ENCODE measurements at regions not wholly inside any gene's neighbourhood (a gene's known extent, or its start where the extent isn't known, plus 50 kb on each side); places are given as distances from the start of the nearest gene placed in this dataset.
"Not testable (repeated sequence)": the region's sequence is repeated elsewhere in the genome, so short reads cannot be mapped to it uniquely, and the experiment has no call there.

- POLR2A ChIA-PET = no interaction called here
- CTCF ChIA-PET = no interaction called here
- TF ChIP-seq ZFHX2 (tag by site-specific recombination; conservative IDR thresholded peaks at IDR 0.05) = no peak
- Histone ChIP-seq H3K4me3 (ENCODE audit: low read depth, low read length) (no peak overlapping the region), H3K27ac (ENCODE audit: extremely low read depth, low read depth, low read length) (no peak overlapping the region), H3K36me3 (ENCODE audit: control insufficient read depth in 2 of 2, insufficient read depth in 1 of 2, low read length in 2 of 2) (no peaks in the 10 kb centered on the region), H3K4me1 (ENCODE audit: control insufficient read depth, insufficient read depth, low read length) (peaks cover 15% of the 10 kb centered on the region), H3K9me3 (ENCODE audit: control insufficient read depth, insufficient read depth, low read depth, low read length) (no peaks in the 10 kb centered on the region)
Observed at GRCh38 chr1:192513697-192514096, 61.9 kb upstream of the RGS1 start.

GRCh38 chr1:192516776-192517297 lies 58.7 kb upstream of the RGS1 start:
- Histone ChIP-seq H3K4me3 (ENCODE audit: low read depth, low read length) (no peak overlapping the region), H3K27ac (ENCODE audit: extremely low read depth, low read depth, low read length) (no peak overlapping the region), H3K4me1 (ENCODE audit: control insufficient read depth, insufficient read depth, low read length) (peaks cover 11% of the 10 kb centered on the region), H3K36me3 (ENCODE audit: control insufficient read depth in 2 of 2, insufficient read depth in 1 of 2, low read length in 2 of 2) (no peaks in the 10 kb centered on the region), H3K9me3 (ENCODE audit: control insufficient read depth, insufficient read depth, low read depth, low read length) (no peaks in the 10 kb centered on the region)
- CTCF ChIA-PET = interaction anchor here (0.7 kb wide), 1 partner anchor 677 kb away, joined by 3 read pairs; no protein-coding TSS in a partner anchor
- TF ChIP-seq ZNF112 (tag by site-specific recombination; IDR thresholded peaks at IDR 0.05) (no peak), ZNF521 (tag by site-specific recombination; IDR thresholded peaks at IDR 0.05) (no peak)
- POLR2A ChIA-PET = no interaction called here

GRCh38 chr1:192517716-192518355 lies 57.7 kb upstream of the RGS1 start:
- H3K36me3 ChIP-seq (ENCODE audit: control insufficient read depth in 2 of 2, insufficient read depth in 1 of 2, low read length in 2 of 2); H3K9me3 ChIP-seq (ENCODE audit: control insufficient read depth, insufficient read depth, low read depth, low read length); H3K4me3 ChIP-seq (ENCODE audit: low read depth, low read length); H3K27ac ChIP-seq (ENCODE audit: extremely low read depth, low read depth, low read length); POLR2A ChIA-PET; CTCF ChIA-PET; H3K4me1 ChIP-seq (ENCODE audit: control insufficient read depth, insufficient read depth, low read length): not testable (repeated sequence)

- Histone ChIP-seq H3K9me3 (ENCODE audit: control insufficient read depth, insufficient read depth, low read depth, low read length) (no peaks in the 10 kb centered on the region), H3K27ac (ENCODE audit: extremely low read depth, low read depth, low read length) (no peak overlapping the region), H3K36me3 (ENCODE audit: control insufficient read depth in 2 of 2, insufficient read depth in 1 of 2, low read length in 2 of 2) (no peaks in the 10 kb centered on the region), H3K4me1 (ENCODE audit: control insufficient read depth, insufficient read depth, low read length) (no peaks in the 10 kb centered on the region), H3K4me3 (ENCODE audit: low read depth, low read length) (no peak overlapping the region)
- POLR2A ChIA-PET = no interaction called here
- CTCF ChIA-PET = no interaction called here
- TF ChIP-seq ZNF513 (tag by site-specific recombination; IDR thresholded peaks at IDR 0.05) (no peak), ZNF768 (tag by site-specific recombination; IDR thresholded peaks at IDR 0.05) (no peak), ZNF670 (tag by site-specific recombination; IDR thresholded peaks at IDR 0.05; ENCODE audit: low read depth) (no peak)
Observed at GRCh38 chr1:192518700-192519099, 56.9 kb upstream of the RGS1 start.

GRCh38 chr1:192521734-192522133 lies 53.8 kb upstream of the RGS1 start:
- no peaks in the 10 kb centered on the region for H3K9me3 ChIP-seq (ENCODE audit: control insufficient read depth, insufficient read depth, low read depth, low read length)
- H3K36me3 ChIP-seq (ENCODE audit: control insufficient read depth in 2 of 2, insufficient read depth in 1 of 2, low read length in 2 of 2) = no peaks in the 10 kb centered on the region
- H3K27ac ChIP-seq (ENCODE audit: extremely low read depth, low read depth, low read length) = no peak overlapping the region
- ChIA-PET POLR2A (no interaction called here), CTCF (interaction anchor here (0.6 kb wide), 1 partner anchor 1395 kb away, joined by 3 read pairs; no protein-coding TSS in a partner anchor)
- no peaks in the 10 kb centered on the region for H3K4me1 ChIP-seq (ENCODE audit: control insufficient read depth, insufficient read depth, low read length)
- no peak overlapping the region for H3K4me3 ChIP-seq (ENCODE audit: low read depth, low read length)
- TF ChIP-seq ZNF19 (tag by site-specific recombination; IDR thresholded peaks at IDR 0.05; ENCODE audit: low read depth) (no peak), ZNF175 (tag by site-specific recombination; IDR thresholded peaks at IDR 0.05) (no peak), GLIS1 (tag by site-specific recombination; IDR thresholded peaks at IDR 0.05) (no peak), ZNF701 (tag by site-specific recombination; IDR thresholded peaks at IDR 0.05) (no peak), MZF1 (tag by site-specific recombination; IDR thresholded peaks at IDR 0.05; ENCODE audit: borderline replicate concordance) (no peak), OVOL3 (tag by site-specific recombination; IDR thresholded peaks at IDR 0.05) (no peak), ZSCAN30 (tag by site-specific recombination; IDR thresholded peaks at IDR 0.05) (no peak), ZNF660 (tag by site-specific recombination; IDR thresholded peaks at IDR 0.05) (no peak), ZEB2 (tag by site-specific recombination; IDR thresholded peaks at IDR 0.05) (no peak), ZNF518A (tag by site-specific recombination; conservative IDR thresholded peaks at IDR 0.05; ENCODE audit: low read depth) (no peak), ZNF26 (tag by site-specific recombination; IDR thresholded peaks at IDR 0.05) (no peak)
